ENCODE measurements at regions not wholly inside any gene's neighbourhood (a gene's known extent, or its start where the extent isn't known, plus 50 kb on each side); places are given as distances from the start of the nearest gene placed in this dataset.

DNA sequence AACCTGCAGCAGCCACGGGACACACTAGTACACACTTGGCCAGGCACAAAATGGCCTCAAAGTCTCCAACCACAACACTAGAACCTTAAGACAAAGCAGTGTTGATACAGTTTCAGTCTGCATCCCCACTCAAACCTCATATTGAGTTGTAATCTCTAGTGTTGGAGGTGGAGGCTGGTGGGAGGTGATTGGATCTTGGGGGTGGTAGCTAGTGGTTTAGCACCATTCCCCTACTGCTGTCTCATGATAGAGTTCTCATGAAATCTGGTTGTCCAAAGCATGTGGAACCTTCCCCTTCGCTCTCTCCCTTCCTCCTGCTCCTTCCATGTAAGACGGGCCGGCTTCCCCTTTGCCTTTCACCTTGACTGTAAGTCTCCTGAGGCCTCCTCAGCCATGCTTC lies 638.7 kb downstream of the UQCRFS1 start:
- H3K79me2 ChIP-seq (ENCODE audit: control insufficient read depth, insufficient read depth, low read length) = no peaks in the 10 kb centered on the region
- TF ChIP-seq MYC (IDR thresholded peaks at IDR 0.05; ENCODE audit: low read depth, low read length) (no peak), JUN (IDR thresholded peaks at IDR 0.05; ENCODE audit: borderline replicate concordance, insufficient read depth, insufficient read length, low read depth) (no peak), POLR2AphosphoS5 (IDR thresholded peaks at IDR 0.05; ENCODE audit: insufficient read depth, low read depth, low read length) (no peak), GATA2 (IDR thresholded peaks at IDR 0.05; ENCODE audit: insufficient read depth, insufficient read length, low read depth, low read length) (no peak), FOS (IDR thresholded peaks at IDR 0.05; ENCODE audit: borderline replicate concordance, insufficient read depth, low read length) (no peak), POLR2A (IDR thresholded peaks at IDR 0.05; ENCODE audit: low read depth, low read length) (no peak), EZH2 (IDR thresholded peaks at IDR 0.05; ENCODE audit: borderline replicate concordance, low read depth, low read length, severe bottlenecking) (no peak)
- TF ChIP-seq, protein P1, sequence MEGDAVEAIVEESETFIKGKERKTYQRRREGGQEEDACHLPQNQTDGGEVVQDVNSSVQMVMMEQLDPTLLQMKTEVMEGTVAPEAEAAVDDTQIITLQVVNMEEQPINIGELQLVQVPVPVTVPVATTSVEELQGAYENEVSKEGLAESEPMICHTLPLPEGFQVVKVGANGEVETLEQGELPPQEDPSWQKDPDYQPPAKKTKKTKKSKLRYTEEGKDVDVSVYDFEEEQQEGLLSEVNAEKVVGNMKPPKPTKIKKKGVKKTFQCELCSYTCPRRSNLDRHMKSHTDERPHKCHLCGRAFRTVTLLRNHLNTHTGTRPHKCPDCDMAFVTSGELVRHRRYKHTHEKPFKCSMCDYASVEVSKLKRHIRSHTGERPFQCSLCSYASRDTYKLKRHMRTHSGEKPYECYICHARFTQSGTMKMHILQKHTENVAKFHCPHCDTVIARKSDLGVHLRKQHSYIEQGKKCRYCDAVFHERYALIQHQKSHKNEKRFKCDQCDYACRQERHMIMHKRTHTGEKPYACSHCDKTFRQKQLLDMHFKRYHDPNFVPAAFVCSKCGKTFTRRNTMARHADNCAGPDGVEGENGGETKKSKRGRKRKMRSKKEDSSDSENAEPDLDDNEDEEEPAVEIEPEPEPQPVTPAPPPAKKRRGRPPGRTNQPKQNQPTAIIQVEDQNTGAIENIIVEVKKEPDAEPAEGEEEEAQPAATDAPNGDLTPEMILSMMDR (IDR thresholded peaks at IDR 0.05; ENCODE audit: extremely low read depth in 1 of 2, insufficient read depth in 1 of 2, low read depth in 1 of 2, low read length in 2 of 2) = no peak
- TF ChIP-seq, protein P2, sequence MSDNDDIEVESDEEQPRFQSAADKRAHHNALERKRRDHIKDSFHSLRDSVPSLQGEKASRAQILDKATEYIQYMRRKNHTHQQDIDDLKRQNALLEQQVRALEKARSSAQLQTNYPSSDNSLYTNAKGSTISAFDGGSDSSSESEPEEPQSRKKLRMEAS (IDR thresholded peaks at IDR 0.05; ENCODE audit: insufficient read depth, insufficient read length) = no peak
- H3K27me3 ChIP-seq (ENCODE audit: control insufficient read depth in 2 of 2, insufficient read depth in 2 of 2, low read length in 2 of 2) = no peaks in the 10 kb centered on the region
- BruUV-seq (replicated peaks) = no TSS peak
- H3K4me3 ChIP-seq (replicated peaks in 1 of 3; ENCODE audit: insufficient read depth in 1 of 3, low read depth in 1 of 3, low read length in 3 of 3) = no peak overlapping the region
- H3K27ac ChIP-seq (ENCODE audit: insufficient read depth, low read depth, low read length) = no peak overlapping the region
- no peak overlapping the region for H3K4me2 ChIP-seq (ENCODE audit: insufficient read depth, low read length)
- DNase-seq (ENCODE audit: low read depth, low spot score) (no peak), FAIRE-seq (no peak)
- intact Hi-C loops (cut with micrococcal nuclease) (no loop called here), dilution Hi-C loops (cut with MboI; ENCODE audit: extremely low pct_ligation_motif_present, low sequenced_read_pairs) (no loop called here)
- peaks cover 3% of the 10 kb centered on the region for H3K9me3 ChIP-seq (replicated peaks; ENCODE audit: control insufficient read depth, insufficient read depth, low read length)
- no peaks in the 10 kb centered on the region for H4K20me1 ChIP-seq (replicated peaks; ENCODE audit: control insufficient read depth, extremely low read depth, insufficient read depth, low read length)
- no peaks in the 10 kb centered on the region for H3K4me1 ChIP-seq (ENCODE audit: control insufficient read depth, extremely low read depth, insufficient read depth, low read length)
- no peaks in the 10 kb centered on the region for H3K36me3 ChIP-seq (ENCODE audit: control insufficient read depth in 2 of 2, extremely low read depth in 1 of 2, insufficient read depth in 2 of 2, low read length in 2 of 2)
- ChIA-PET CTCF (no interaction called here), POLR2A (no interaction called here)
- H3K9me1 ChIP-seq (replicated peaks; ENCODE audit: control insufficient read depth, extremely low read depth, insufficient read depth, low read length) = no peaks in the 10 kb centered on the region
- no peak overlapping the region for H2AFZ ChIP-seq (ENCODE audit: low read depth, low read length)
- H3K9ac ChIP-seq (replicated peaks; ENCODE audit: extremely low read depth, insufficient read depth, low read length) = no peak overlapping the region

Measured in endothelial cell of umbilical vein (primary cell).